ENCODE measurements at regions not wholly inside any gene's neighbourhood (a gene's known extent, or its start where the extent isn't known, plus 50 kb on each side); places are given as distances from the start of the nearest gene placed in this dataset.

DNA sequence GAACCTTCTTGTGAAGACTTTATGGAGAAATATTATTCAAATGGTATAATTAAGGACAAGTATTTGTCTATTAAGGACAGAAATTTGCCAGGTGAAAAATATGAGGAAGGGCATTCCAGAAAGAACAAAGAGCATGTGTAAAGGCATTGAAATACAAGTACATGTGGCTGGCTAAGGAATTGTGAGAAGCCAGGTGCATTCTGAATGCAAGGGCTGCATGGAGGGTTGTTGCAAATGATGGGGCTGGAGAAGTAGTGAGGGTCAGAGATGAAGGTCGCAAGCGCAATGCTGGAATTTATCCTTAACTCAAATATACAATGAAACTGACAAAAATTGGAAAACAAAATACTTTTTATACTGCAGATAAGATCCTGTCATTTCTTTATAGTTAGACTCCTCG is 437.7 kb downstream of the ADAMTS20 start:
- 93% methylated on average over 3 of the region's 3 CpGs for WGBS
- H3K36me3 ChIP-seq (ENCODE audit: insufficient read depth), result no peaks in the 10 kb centered on the region
- no peak overlapping the region for H3K27ac ChIP-seq (ENCODE audit: low read depth)
- H3K4me3 ChIP-seq (ENCODE audit: low read depth, low read length), result no peak overlapping the region
- no peak for DNase-seq (ENCODE audit: extremely low spot score)
- no peaks in the 10 kb centered on the region for H3K4me1 ChIP-seq (ENCODE audit: insufficient read depth)

DNA sequence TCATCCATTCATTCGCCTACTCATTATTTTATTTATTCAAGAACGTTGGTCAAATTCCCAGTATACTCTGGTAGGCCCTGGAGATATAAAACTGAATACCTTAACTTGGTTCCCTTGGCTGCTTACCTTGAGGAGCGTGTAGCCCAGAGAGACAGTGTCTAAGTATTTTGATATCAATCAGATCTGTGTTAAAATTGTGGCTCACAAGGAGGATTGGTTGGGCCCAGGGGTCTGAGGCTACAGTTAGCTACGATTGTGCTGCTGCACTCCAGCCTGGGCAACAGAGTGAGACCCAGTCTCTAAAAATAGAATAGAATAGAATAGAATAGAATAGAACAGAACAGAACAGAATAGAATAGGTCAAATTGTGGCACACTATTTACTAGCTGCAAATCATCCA is 438.4 kb downstream of the ADAMTS20 start:
- Histone ChIP-seq H3K4me3 (ENCODE audit: low read depth, low read length) (no peak overlapping the region), H3K36me3 (ENCODE audit: insufficient read depth) (no peaks in the 10 kb centered on the region), H3K27ac (ENCODE audit: low read depth) (no peak overlapping the region), H3K4me1 (ENCODE audit: insufficient read depth) (no peaks in the 10 kb centered on the region)
- DNase-seq (ENCODE audit: extremely low spot score), result no peak
- WGBS, result 73% methylated on average over 4 of the region's 4 CpGs

- no peaks in the 10 kb centered on the region for H3K4me1 ChIP-seq (ENCODE audit: insufficient read depth)
- no peak overlapping the region for H3K4me3 ChIP-seq (ENCODE audit: low read depth, low read length)
- H3K27ac ChIP-seq (ENCODE audit: low read depth), result no peak overlapping the region
- no peak for DNase-seq (ENCODE audit: extremely low spot score)
- no peaks in the 10 kb centered on the region for H3K36me3 ChIP-seq (ENCODE audit: insufficient read depth)
- WGBS, result 63% methylated on average over 2 of the region's 2 CpGs
These were observed 438.9 kb downstream of the ADAMTS20 start for GRCh38 chr12:43113135-43113534.

GRCh38 chr12:43112101-43112920 is 439.7 kb downstream of the ADAMTS20 start:
- no peak for DNase-seq (ENCODE audit: extremely low spot score)
- 31% methylated on average over 8 of the region's 8 CpGs for WGBS
- no peak overlapping the region for H3K27ac ChIP-seq (ENCODE audit: low read depth)
- H3K4me1 ChIP-seq (ENCODE audit: insufficient read depth), result no peaks in the 10 kb centered on the region
- no peak overlapping the region for H3K4me3 ChIP-seq (ENCODE audit: low read depth, low read length)
- no peaks in the 10 kb centered on the region for H3K36me3 ChIP-seq (ENCODE audit: insufficient read depth)

- Histone ChIP-seq H3K4me3 (ENCODE audit: low read depth, low read length) (no peak overlapping the region), H3K36me3 (ENCODE audit: insufficient read depth) (no peaks in the 10 kb centered on the region), H3K4me1 (ENCODE audit: insufficient read depth) (no peaks in the 10 kb centered on the region), H3K27ac (ENCODE audit: low read depth) (no peak overlapping the region)
- 65% methylated on average over 6 of the region's 6 CpGs for WGBS
- no peak for DNase-seq (ENCODE audit: extremely low spot score)
These were observed 440.4 kb downstream of the ADAMTS20 start for GRCh38 chr12:43111608-43112007.

- DNase-seq (ENCODE audit: extremely low spot score), result no peak
- Histone ChIP-seq H3K36me3 (ENCODE audit: insufficient read depth) (no peaks in the 10 kb centered on the region), H3K4me1 (ENCODE audit: insufficient read depth) (no peaks in the 10 kb centered on the region), H3K27ac (ENCODE audit: low read depth) (no peak overlapping the region), H3K4me3 (ENCODE audit: low read depth, low read length) (no peak overlapping the region)
- WGBS, result 89% methylated on average over 2 of the region's 2 CpGs
These were observed 442.2 kb downstream of the ADAMTS20 start for GRCh38 chr12:43109631-43110345.

GRCh38 chr12:43108656-43109055 is 443.3 kb downstream of the ADAMTS20 start:
- WGBS, result 78% methylated on average over 3 of the region's 3 CpGs
- DNase-seq (ENCODE audit: extremely low spot score), result no peak
- Histone ChIP-seq H3K27ac (ENCODE audit: low read depth) (no peak overlapping the region), H3K4me1 (ENCODE audit: insufficient read depth) (no peaks in the 10 kb centered on the region), H3K36me3 (ENCODE audit: insufficient read depth) (no peaks in the 10 kb centered on the region), H3K4me3 (ENCODE audit: low read depth, low read length) (no peak overlapping the region)

DNA sequence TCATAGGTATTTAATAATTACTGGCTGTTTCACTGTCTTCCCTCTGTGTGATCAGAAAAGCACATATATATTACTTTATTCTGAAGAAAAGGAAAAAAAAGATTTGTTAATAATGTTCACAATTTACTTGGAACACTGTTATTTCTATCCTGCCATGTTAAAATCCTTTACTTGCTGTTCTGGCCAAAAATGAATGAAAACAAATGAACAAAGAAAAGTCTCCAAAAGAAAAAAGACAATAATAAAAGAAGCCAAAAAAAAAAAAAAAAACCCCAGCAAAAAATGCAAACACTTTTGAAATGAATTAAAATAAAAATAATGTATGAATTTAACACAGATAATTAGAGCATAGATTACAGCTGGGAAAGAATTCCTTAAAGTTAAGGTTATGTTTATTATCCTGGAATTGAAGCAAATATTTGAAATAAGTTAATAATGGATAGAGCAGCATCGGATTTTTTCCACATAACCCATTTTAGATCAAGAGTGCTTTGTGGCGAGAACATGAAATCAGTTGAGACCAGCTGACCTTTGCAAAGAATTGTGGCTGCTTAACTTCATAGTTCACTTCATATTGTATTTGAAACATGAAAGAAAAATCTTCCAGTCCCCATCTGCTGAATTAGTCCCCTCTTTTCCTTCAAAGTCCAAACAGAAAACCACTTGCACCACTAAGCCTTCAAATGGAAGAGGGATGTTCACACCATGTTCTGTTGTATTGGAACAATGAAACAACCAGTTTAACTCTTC is 444.8 kb downstream of the ADAMTS20 start:
- no peak overlapping the region for H3K4me3 ChIP-seq (ENCODE audit: low read depth, low read length)
- no peaks in the 10 kb centered on the region for H3K36me3 ChIP-seq (ENCODE audit: insufficient read depth)
- H3K27ac ChIP-seq (ENCODE audit: low read depth), result no peak overlapping the region
- no peaks in the 10 kb centered on the region for H3K4me1 ChIP-seq (ENCODE audit: insufficient read depth)
- no peak for DNase-seq (ENCODE audit: extremely low spot score)
- 59% methylated on average over 2 of the region's 2 CpGs for WGBS

DNA sequence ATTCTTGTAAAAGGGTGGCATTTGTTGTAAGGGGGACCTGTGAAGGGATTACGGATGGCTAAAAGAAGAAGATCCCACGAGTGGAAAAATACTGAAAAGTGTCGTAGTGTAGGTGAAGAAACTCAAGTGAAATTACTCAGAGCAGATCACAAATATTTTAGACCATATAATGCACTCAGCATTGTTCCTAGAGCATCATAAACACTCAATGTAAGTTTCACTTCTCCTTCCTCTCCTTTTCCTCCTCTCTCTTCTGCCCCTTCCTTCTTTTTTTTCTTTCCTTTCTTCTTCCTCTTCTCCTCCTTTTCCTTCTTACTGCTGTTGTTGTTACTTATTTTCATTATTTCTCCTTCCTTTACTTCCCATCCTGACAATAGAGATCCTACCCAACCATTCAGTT is 445.6 kb downstream of the ADAMTS20 start:
- Histone ChIP-seq H3K36me3 (ENCODE audit: insufficient read depth) (no peaks in the 10 kb centered on the region), H3K4me3 (ENCODE audit: low read depth, low read length) (no peak overlapping the region), H3K4me1 (ENCODE audit: insufficient read depth) (no peaks in the 10 kb centered on the region), H3K27ac (ENCODE audit: low read depth) (peak overlapping the region; percentile 38)
- 64% methylated on average over 3 of the region's 3 CpGs for WGBS
- DNase-seq (ENCODE audit: extremely low spot score), result no peak

DNA sequence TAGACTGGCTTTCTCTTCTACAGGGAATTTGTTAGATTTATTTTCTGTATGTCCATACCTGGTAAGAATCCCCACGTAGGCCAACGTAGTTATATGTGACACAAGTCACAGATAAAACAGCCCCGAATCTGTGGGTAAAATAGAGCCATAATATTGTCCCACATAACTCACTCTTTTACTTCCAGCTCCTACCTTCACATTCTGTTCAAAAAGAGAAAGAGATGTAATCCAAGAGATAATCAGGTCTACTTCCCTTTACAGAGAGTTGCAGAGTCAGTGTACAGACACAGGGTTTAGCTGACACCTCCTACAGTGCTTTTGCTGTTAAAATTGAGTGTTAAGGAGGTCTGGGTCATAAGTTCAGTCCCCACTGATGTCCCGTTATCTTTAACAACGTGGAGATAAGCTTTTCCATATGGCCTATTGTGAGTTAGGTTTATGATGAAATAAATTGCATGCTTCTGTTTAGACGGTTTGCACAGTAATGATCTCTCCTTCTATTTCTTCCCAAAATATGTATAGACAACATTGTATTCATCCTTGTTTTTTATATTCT is 446.5 kb downstream of the ADAMTS20 start:
- 45% methylated on average over 6 of the region's 6 CpGs for WGBS
- DNase-seq (ENCODE audit: extremely low spot score), result no peak
- no peak overlapping the region for H3K27ac ChIP-seq (ENCODE audit: low read depth)
- no peaks in the 10 kb centered on the region for H3K4me1 ChIP-seq (ENCODE audit: insufficient read depth)
- no peaks in the 10 kb centered on the region for H3K36me3 ChIP-seq (ENCODE audit: insufficient read depth)
- no peak overlapping the region for H3K4me3 ChIP-seq (ENCODE audit: low read depth, low read length)

DNA sequence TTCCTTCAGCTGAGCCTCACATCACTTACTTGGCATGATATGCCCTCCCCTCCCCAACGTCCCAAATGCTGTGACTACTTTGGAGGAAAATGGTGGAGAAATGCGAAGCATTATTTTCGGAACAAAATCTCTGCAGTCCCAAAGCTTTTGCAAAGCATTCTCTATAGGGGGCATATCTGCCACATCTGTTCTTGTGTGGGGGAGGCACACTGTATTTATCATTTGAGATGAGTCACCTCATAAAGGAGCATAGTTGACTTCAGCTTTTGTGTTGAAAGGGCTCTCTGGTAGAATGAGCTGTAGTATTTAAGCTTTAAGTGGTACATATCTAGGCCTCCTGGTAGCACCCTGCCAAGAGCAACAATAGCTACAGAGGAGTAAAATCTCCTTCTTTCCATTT is 447.5 kb downstream of the ADAMTS20 start:
- 95% methylated on average over 3 of the region's 3 CpGs for WGBS
- Histone ChIP-seq H3K4me1 (ENCODE audit: insufficient read depth) (no peaks in the 10 kb centered on the region), H3K4me3 (ENCODE audit: low read depth, low read length) (no peak overlapping the region), H3K27ac (ENCODE audit: low read depth) (no peak overlapping the region), H3K36me3 (ENCODE audit: insufficient read depth) (no peaks in the 10 kb centered on the region)
- no peak for DNase-seq (ENCODE audit: extremely low spot score)

GRCh38 chr12:43103866-43104265 is 448.1 kb downstream of the ADAMTS20 start:
- Histone ChIP-seq H3K36me3 (ENCODE audit: insufficient read depth) (no peaks in the 10 kb centered on the region), H3K4me1 (ENCODE audit: insufficient read depth) (no peaks in the 10 kb centered on the region), H3K27ac (ENCODE audit: low read depth) (no peak overlapping the region), H3K4me3 (ENCODE audit: low read depth, low read length) (no peak overlapping the region)
- WGBS, result 88% methylated on average over 1 of the region's 1 CpG
- DNase-seq (ENCODE audit: extremely low spot score), result no peak

DNA sequence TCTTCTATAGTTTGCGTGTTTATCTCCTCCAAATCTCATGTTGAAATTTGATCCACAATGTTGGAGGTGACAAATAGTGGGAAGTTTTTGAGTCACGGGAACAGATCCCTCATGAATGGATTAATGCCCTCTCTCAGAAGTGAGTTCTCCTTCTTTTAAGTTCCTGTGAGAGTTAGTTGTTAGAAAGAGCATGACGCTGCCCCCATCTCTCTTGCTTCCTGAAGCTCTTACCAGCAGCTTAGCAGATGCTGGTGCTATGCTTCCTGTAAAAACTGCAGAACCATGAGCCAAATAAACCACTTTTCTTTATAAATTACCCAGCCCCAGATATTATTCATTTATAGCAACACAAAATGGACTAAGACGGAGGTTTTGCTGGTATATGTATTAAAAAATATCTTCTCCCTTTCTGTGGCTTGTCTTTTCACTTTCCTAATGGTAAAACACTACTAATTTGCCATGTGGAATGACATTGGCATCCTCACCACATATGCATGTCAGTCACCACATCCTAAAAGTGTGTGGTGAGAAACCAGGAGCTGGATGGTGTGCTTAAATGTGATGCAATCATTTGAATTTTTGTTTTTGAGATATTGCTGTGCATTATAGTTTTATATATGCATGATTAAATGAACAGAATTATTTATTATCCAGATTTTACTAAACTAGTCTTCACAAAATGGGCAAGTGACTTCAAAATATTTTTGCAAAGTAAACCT is 449.3 kb downstream of the ADAMTS20 start:
- no peaks in the 10 kb centered on the region for H3K4me1 ChIP-seq (ENCODE audit: insufficient read depth)
- no peaks in the 10 kb centered on the region for H3K36me3 ChIP-seq (ENCODE audit: insufficient read depth)
- no peak overlapping the region for H3K4me3 ChIP-seq (ENCODE audit: low read depth, low read length)
- no peak for DNase-seq (ENCODE audit: extremely low spot score)
- 81% methylated on average over 4 of the region's 4 CpGs for WGBS
- no peak overlapping the region for H3K27ac ChIP-seq (ENCODE audit: low read depth)
